BE2C (cell line): ENCODE measurements at regions not wholly inside any gene's neighbourhood (a gene's known extent, or its start where the extent isn't known, plus 50 kb on each side); places are given as distances from the start of the nearest gene placed in this dataset.

ENCODE experiments used
- DNase-seq: peaks from one replicate; pipeline ENCODE4 v3.0.0-alpha.2; 2020
- H3K27me3 ChIP-seq: fragments of 250-450 bp; sonication (Bioruptor Pico); 2 replicates; pipeline ENCODE4 v1.5.1; 2020; ENCODE audit warnings: mild to moderate bottlenecking
- H3K36me3 ChIP-seq: fragments of 250-450 bp; sonication (Bioruptor Pico); 2 replicates; pipeline ENCODE4 v1.5.1; 2020; ENCODE audit warnings: mild to moderate bottlenecking
- H3K4me1 ChIP-seq: fragments of 250-450 bp; sonication (Bioruptor Pico); 2 replicates; pipeline ENCODE4 v1.5.1; 2020
- H3K4me3 ChIP-seq: 2 replicates; pipeline ENCODE4 v1.5.1; 2011; ENCODE audit warnings: low read depth, low read length
- H3K9me3 ChIP-seq: fragments of 250-450 bp; sonication (Bioruptor Pico); 2 replicates; pipeline ENCODE4 v1.5.1; 2020
- TF ChIP-seq, protein P1 (sequence below): IDR thresholded peaks from 2 replicates; pipeline ENCODE4 v1.5.1; 2012; ENCODE audit warnings: mild to moderate bottlenecking, low read depth, low read length

DNA sequence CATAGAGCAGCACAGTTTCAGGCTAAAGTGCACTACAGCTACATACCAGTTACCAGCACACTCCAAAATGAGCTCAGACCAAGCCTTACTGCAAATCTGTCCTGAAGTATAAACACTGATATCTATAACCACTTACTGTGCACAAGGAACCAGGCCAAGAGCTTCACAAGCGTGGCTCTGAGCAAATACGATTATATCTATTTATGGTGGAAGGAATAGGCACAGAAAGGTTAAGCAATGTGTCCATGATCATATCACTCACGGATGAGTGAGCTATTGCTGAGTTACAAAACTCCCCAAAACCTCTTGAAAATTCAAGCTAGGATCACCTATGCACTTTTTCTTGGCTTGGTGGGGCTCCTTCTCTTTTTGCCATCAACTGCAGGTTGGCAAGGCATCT is 84.9 kb downstream of the GPAM start:
- H3K4me3 ChIP-seq = no peak overlapping the region
- TF ChIP-seq, protein P1, sequence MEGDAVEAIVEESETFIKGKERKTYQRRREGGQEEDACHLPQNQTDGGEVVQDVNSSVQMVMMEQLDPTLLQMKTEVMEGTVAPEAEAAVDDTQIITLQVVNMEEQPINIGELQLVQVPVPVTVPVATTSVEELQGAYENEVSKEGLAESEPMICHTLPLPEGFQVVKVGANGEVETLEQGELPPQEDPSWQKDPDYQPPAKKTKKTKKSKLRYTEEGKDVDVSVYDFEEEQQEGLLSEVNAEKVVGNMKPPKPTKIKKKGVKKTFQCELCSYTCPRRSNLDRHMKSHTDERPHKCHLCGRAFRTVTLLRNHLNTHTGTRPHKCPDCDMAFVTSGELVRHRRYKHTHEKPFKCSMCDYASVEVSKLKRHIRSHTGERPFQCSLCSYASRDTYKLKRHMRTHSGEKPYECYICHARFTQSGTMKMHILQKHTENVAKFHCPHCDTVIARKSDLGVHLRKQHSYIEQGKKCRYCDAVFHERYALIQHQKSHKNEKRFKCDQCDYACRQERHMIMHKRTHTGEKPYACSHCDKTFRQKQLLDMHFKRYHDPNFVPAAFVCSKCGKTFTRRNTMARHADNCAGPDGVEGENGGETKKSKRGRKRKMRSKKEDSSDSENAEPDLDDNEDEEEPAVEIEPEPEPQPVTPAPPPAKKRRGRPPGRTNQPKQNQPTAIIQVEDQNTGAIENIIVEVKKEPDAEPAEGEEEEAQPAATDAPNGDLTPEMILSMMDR = no peak
- no peaks in the 10 kb centered on the region for H3K9me3 ChIP-seq
- peaks cover 6% of the 10 kb centered on the region for H3K4me1 ChIP-seq
- no peaks in the 10 kb centered on the region for H3K27me3 ChIP-seq
- H3K36me3 ChIP-seq = no peaks in the 10 kb centered on the region
- no peak for DNase-seq
